ENCODE measurements at regions not wholly inside any gene's neighbourhood (a gene's known extent, or its start where the extent isn't known, plus 50 kb on each side); places are given as distances from the start of the nearest gene placed in this dataset.

GRCh38 chr4:151939670-151940069 is 178.9 kb upstream of the GATB start:
- 88 to 93% methylated on average over 3 of the region's 3 CpGs for WGBS, 2 donors
- Histone ChIP-seq H3K36me3 (no peaks in the 10 kb centered on the region), H3K27ac (no peak overlapping the region), H3K9me3 (no peaks in the 10 kb centered on the region), H3K27me3 (no peaks in the 10 kb centered on the region), H3K4me3 (no peak overlapping the region), H3K4me1 (no peaks in the 10 kb centered on the region)
- no peak for ATAC-seq (ENCODE audit: low FRiP score in 2 of 2)
- TF ChIP-seq POLR2AphosphoS5 (IDR thresholded peaks at IDR 0.05), result no peak
- no peak for TF ChIP-seq POLR2A (IDR thresholded peaks at IDR 0.05)
- TF ChIP-seq EP300 (IDR thresholded peaks at IDR 0.05), result no peak
- TF ChIP-seq, protein P1, sequence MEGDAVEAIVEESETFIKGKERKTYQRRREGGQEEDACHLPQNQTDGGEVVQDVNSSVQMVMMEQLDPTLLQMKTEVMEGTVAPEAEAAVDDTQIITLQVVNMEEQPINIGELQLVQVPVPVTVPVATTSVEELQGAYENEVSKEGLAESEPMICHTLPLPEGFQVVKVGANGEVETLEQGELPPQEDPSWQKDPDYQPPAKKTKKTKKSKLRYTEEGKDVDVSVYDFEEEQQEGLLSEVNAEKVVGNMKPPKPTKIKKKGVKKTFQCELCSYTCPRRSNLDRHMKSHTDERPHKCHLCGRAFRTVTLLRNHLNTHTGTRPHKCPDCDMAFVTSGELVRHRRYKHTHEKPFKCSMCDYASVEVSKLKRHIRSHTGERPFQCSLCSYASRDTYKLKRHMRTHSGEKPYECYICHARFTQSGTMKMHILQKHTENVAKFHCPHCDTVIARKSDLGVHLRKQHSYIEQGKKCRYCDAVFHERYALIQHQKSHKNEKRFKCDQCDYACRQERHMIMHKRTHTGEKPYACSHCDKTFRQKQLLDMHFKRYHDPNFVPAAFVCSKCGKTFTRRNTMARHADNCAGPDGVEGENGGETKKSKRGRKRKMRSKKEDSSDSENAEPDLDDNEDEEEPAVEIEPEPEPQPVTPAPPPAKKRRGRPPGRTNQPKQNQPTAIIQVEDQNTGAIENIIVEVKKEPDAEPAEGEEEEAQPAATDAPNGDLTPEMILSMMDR (IDR thresholded peaks at IDR 0.05), result no peak
- DNase-seq, result no peak

DNA sequence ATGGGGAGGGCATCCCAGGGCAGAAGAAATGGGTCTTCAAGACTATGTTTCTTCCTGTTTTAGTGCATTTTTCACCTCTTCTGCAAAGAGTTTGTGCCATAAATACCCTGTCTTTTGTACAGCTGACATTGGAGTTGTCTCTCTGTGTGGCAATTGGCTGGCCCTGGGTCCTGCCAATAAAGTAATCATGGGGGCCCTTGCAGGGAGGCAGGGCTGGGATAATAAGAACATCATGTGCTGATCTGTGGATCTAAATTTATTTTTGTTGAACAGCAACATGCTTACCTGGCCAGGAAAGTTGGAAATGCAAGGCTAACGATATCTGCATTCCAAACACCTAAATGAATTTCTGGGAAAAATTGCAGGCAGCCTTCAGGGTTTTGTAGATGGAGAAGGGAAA is 174.6 kb upstream of the GATB start:
- Histone ChIP-seq H3K4me3 (no peak overlapping the region), H3K9me3 (no peaks in the 10 kb centered on the region), H3K4me1 (no peaks in the 10 kb centered on the region), H3K36me3 (no peaks in the 10 kb centered on the region), H3K27ac (no peak overlapping the region), H3K27me3 (no peaks in the 10 kb centered on the region)
- TF ChIP-seq EP300 (IDR thresholded peaks at IDR 0.05), result no peak
- TF ChIP-seq POLR2AphosphoS5 (IDR thresholded peaks at IDR 0.05), result no peak
- no peak for TF ChIP-seq POLR2A (IDR thresholded peaks at IDR 0.05)
- DNase-seq (no peak), ATAC-seq (ENCODE audit: low FRiP score in 2 of 2) (no peak)
- WGBS, 2 donors, result 76 to 92% methylated on average over 1 of the region's 1 CpG

DNA sequence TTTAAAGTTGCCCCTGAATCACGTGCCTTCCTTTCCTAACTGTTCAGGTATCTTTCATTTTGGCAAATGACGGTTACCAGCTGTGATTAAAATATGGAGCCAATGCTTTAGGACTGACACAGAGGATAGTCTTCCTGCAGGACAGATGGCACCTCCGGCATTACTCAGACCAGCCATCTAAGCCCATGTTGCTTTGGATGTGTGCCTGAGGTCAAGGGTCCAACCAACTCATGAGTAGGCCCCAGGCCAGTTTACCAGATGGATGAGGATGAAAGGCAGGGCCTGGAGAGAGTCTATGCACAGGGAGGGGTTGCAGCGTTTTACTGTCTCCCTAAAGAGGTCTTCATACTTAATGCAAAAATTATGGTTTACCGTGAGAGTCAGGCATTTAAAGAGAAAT is 174.0 kb upstream of the GATB start:
- TF ChIP-seq, protein P1 (IDR thresholded peaks at IDR 0.05), result no peak
- TF ChIP-seq POLR2AphosphoS5 (IDR thresholded peaks at IDR 0.05) (no peak), POLR2A (IDR thresholded peaks at IDR 0.05) (no peak), EP300 (IDR thresholded peaks at IDR 0.05) (no peak)
- Histone ChIP-seq H3K9me3 (no peaks in the 10 kb centered on the region), H3K36me3 (no peaks in the 10 kb centered on the region), H3K27me3 (no peaks in the 10 kb centered on the region), H3K27ac (no peak overlapping the region), H3K4me3 (no peak overlapping the region), H3K4me1 (no peaks in the 10 kb centered on the region)
- DNase-seq, result no peak
- 87 to 89% methylated on average over 5 of the region's 5 CpGs for WGBS, 2 donors
- no peak for ATAC-seq (ENCODE audit: low FRiP score in 2 of 2)

DNA sequence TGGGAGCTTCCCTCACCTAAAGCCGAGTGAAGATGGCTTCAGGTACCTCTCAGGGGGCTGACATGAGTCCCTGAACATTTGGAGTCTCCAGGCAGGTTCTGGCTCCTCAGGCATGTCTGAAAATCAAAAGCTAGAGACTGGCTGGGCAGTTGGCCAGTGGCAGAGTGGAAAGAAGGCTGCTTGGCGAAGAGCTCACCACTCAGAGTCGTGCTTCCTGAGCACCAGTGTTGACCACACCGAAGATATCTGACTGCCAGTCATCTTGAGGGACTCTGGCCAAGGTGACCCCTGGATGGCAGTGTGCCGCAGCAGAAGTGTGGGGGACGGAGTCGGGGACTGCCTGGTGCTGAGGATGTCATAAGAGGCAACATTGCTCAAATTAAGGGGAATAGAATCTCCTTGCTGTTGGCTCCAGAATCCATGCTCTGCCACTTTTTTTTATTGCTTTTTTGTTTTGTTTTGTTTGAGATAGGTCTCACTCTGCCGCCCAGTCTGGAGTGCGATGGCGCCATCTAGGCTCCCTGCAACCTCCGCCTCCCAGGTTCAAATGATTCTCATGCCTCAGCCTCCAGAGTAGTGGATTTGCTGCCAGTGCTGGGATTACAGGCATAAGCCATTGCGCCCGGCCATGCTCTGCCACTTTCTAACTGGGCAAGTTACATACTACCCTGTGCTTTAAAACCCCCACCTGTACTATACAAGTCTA is 172.5 kb upstream of the GATB start:
- Histone ChIP-seq H3K4me1 (no peaks in the 10 kb centered on the region), H3K4me3 (no peak overlapping the region), H3K9me3 (no peaks in the 10 kb centered on the region), H3K27me3 (no peaks in the 10 kb centered on the region), H3K27ac (no peak overlapping the region), H3K36me3 (no peaks in the 10 kb centered on the region)
- TF ChIP-seq, protein P1 (IDR thresholded peaks at IDR 0.05), result no peak
- TF ChIP-seq POLR2A (IDR thresholded peaks at IDR 0.05) (no peak), POLR2AphosphoS5 (IDR thresholded peaks at IDR 0.05) (no peak), EP300 (IDR thresholded peaks at IDR 0.05) (no peak)
- DNase-seq (no peak), ATAC-seq (ENCODE audit: low FRiP score in 2 of 2) (no peak)
- 84 to 88% methylated on average over 11 to 13 of the region's 13 CpGs for WGBS, 2 donors

DNA sequence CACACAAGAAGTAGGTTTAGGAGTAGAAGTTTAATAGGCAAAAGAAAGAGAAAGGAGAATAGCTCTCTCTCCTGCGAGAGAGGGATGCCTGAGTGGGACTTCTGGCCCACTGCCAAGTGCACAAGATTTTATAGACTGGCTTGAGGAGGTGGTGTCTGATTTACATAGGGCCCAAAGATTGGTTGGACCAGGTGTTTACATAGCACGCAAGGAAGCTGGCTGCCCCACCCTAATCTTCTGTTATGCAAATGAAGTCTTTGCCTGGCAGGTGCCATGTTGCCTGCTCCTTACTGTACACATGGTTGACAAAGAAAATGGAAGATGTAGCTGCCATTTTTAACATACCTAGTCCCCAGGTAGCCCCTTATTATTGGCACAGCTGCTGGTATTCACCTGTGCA is 170.8 kb upstream of the GATB start:
- H3K27ac ChIP-seq, result no peak overlapping the region
- H3K9me3 ChIP-seq, result no peaks in the 10 kb centered on the region
- H3K27me3 ChIP-seq, result no peaks in the 10 kb centered on the region
- ATAC-seq (ENCODE audit: low FRiP score in 2 of 2), result no peak
- WGBS, 2 donors, result 67 to 69% methylated on average over 2 of the region's 2 CpGs
- H3K4me3 ChIP-seq, result no peak overlapping the region
- no peak for DNase-seq
- no peaks in the 10 kb centered on the region for H3K36me3 ChIP-seq
- TF ChIP-seq, protein P1 (IDR thresholded peaks at IDR 0.05), result no peak
- TF ChIP-seq POLR2A (IDR thresholded peaks at IDR 0.05) (no peak), EP300 (IDR thresholded peaks at IDR 0.05) (no peak), POLR2AphosphoS5 (IDR thresholded peaks at IDR 0.05) (no peak)
- H3K4me1 ChIP-seq, result no peaks in the 10 kb centered on the region

Data from upper lobe of left lung (tissue), 6 donors.